GM12878 (cell line): ENCODE measurements at regions not wholly inside any gene's neighbourhood (a gene's known extent, or its start where the extent isn't known, plus 50 kb on each side); places are given as distances from the start of the nearest gene placed in this dataset.

Experiments used
- BCLAF1 ChIP-seq: fragments of 450-650 bp; IDR thresholded peaks from 2 replicates; pipeline ENCODE4 v1.6.1; 2017; ENCODE audit warnings: antibody characterized with exemption, mild to moderate bottlenecking, moderate library complexity
- CBFB ChIP-seq: IDR thresholded peaks from 2 replicates; pipeline ENCODE4 v1.6.1; 2016; ENCODE audit warnings: antibody characterized with exemption, low read depth
- CEBPZ ChIP-seq: fragments of 150-350 bp; IDR thresholded peaks from 2 replicates; pipeline ENCODE4 v1.6.1; 2016; ENCODE audit warnings: low read depth, low read length
- CHD1 ChIP-seq: IDR thresholded peaks from 2 replicates; pipeline ENCODE4 v1.6.1; 2012; ENCODE audit warnings: low read depth, low read length, improper control_type of control experiment
- CHD4 ChIP-seq: fragments of 200-600 bp; sonication (generic); IDR thresholded peaks from 2 replicates; pipeline ENCODE4 v1.6.1; 2016; ENCODE audit warnings: mild to moderate bottlenecking
- HDGF ChIP-seq: fragments of 450-650 bp; IDR thresholded peaks from 2 replicates; pipeline ENCODE4 v1.6.1; 2016; ENCODE audit warnings: antibody characterized with exemption
- HSF1 ChIP-seq: fragments of 150-350 bp; IDR thresholded peaks from 2 replicates; pipeline ENCODE4 v1.6.1; 2014; ENCODE audit warnings: mild to moderate bottlenecking, low read depth, low read length
- JUND ChIP-seq: IDR thresholded peaks from 2 replicates; pipeline ENCODE4 v1.6.1; 2012; ENCODE audit warnings: low read depth, mild to moderate bottlenecking, low read length, improper control_type of control experiment, moderate library complexity
- KLF5 ChIP-seq: fragments of 450-650 bp; IDR thresholded peaks from 2 replicates; pipeline ENCODE4 v1.6.1; 2014; ENCODE audit warnings: mild to moderate bottlenecking; ENCODE audit not compliant: partially characterized antibody
- PAX5 ChIP-seq: IDR thresholded peaks from 2 replicates; pipeline ENCODE4 v1.6.1; 2011; ENCODE audit warnings: low read depth, low read length, borderline replicate concordance
- POLR2AphosphoS5 ChIP-seq: IDR thresholded peaks from 2 replicates; pipeline ENCODE4 v1.6.1; 2011; ENCODE audit warnings: mild to moderate bottlenecking, low read length, inconsistent platforms
- RELA ChIP-seq: fragments of 450-650 bp; IDR thresholded peaks from 2 replicates; pipeline ENCODE4 v1.8.0; 2014; ENCODE audit warnings: borderline replicate concordance; ENCODE audit not compliant: partially characterized antibody
- SIX5 ChIP-seq: IDR thresholded peaks from 2 replicates; pipeline ENCODE4 v1.6.1; 2011; ENCODE audit warnings: mild to moderate bottlenecking, low read depth, low read length, moderate library complexity; ENCODE audit not compliant: severe bottlenecking
- STAT3 ChIP-seq: IDR thresholded peaks from 2 replicates; pipeline ENCODE4 v1.6.1; 2011; ENCODE audit warnings: low read depth, low read length, improper control_type of control experiment
- ZNF217 ChIP-seq: fragments of 450-650 bp; IDR thresholded peaks from 2 replicates; pipeline ENCODE4 v1.6.1; 2017; ENCODE audit warnings: antibody characterized with exemption, mild to moderate bottlenecking
- ZNF384 ChIP-seq: IDR thresholded peaks from 2 replicates; pipeline ENCODE4 v1.6.1; 2012; ENCODE audit warnings: low read depth, mild to moderate bottlenecking, low read length, improper control_type of control experiment, borderline replicate concordance
- ZNF687 ChIP-seq: fragments of 450-650 bp; IDR thresholded peaks from 2 replicates; pipeline ENCODE4 v1.6.1; 2017; ENCODE audit warnings: mild to moderate bottlenecking, moderate library complexity
- ZSCAN29 ChIP-seq: fragments of 450-650 bp; IDR thresholded peaks from 2 replicates; pipeline ENCODE4 v1.6.1; 2017; ENCODE audit warnings: mild to moderate bottlenecking, moderate library complexity

- TF ChIP-seq ZNF384 (no peak), CEBPZ (no peak), ZNF217 (no peak; the same call in 1 of the 2 replicates), KLF5 (no peak), PAX5 (no peak), CHD4 (no peak), HSF1 (no peak), POLR2AphosphoS5 (no peak), RELA (no peak), CBFB (peak; percentile 25; the same call in 1 of the 2 replicates), ZNF687 (peak; percentile 16; the same call in 1 of the 2 replicates), BCLAF1 (no peak), STAT3 (no peak), SIX5 (no peak), JUND (no peak), ZSCAN29 (no peak), HDGF (no peak), CHD1 (no peak)
These were observed 51.6 kb upstream of the LYRM9 start (continued) for GRCh38 chr17:27944546-27945332.
